ENCODE measurements at regions not wholly inside any gene's neighbourhood (a gene's known extent, or its start where the extent isn't known, plus 50 kb on each side); places are given as distances from the start of the nearest gene placed in this dataset.

DNA sequence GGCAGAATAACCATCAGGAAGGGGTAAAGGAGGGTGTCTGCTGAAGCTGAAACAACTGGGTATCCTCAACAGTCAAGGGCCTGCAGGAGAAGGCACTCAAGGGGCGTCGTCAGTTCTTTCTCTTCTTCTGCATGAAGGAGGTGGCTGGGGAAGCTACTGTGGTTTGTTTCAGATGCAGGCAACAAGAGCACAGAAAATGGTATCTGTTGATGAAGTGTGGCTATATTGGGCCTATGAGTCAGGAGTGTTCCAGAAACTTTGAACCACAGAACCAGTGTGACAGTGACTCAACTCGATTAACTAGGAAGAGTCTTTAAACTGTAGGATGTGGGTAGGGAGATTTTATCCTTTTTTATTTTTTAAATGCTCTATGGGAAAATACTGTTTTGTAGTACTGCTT is 686.3 kb downstream of the FGF9 start:
- no peak for DNase-seq

DNA sequence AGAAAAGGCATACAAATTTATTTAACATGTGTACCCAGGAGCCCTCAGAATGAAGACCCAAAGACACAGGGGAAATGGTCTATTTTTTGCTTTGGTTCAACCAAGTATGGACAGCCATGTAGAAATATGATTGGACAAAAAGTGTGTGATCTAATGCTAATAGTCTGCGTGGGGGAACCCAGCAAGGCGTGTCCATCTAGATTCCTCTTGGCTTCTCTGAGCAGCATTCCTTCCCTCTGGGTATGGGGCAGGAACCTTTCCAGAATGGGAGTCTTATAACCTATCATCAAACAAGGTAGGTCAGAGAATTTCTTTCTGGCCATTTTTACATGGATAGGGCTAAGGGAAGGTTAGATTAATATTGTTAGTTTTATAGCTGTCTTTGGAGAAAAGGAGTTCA is 698.2 kb downstream of the FGF9 start:
- no peak for DNase-seq

DNA sequence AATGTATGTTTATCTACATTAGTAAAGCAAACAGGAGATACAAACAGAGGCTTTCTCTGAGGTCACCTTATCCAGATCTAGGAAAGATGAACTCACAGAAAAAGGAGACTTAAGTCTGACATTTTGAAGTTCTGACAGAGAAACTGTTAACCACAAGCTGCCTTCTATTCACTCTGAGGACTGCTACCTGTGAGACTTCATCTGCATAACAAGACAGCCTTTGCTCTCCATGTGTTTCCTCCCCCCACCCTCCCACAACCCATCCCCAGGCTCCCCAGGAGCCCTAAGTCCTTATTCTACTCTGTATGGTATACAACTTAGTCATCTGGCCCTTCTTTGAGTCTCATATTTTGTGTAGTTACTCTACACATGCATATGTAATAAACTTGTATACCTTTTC is 699.0 kb downstream of the FGF9 start:
- DNase-seq: no peak

DNA sequence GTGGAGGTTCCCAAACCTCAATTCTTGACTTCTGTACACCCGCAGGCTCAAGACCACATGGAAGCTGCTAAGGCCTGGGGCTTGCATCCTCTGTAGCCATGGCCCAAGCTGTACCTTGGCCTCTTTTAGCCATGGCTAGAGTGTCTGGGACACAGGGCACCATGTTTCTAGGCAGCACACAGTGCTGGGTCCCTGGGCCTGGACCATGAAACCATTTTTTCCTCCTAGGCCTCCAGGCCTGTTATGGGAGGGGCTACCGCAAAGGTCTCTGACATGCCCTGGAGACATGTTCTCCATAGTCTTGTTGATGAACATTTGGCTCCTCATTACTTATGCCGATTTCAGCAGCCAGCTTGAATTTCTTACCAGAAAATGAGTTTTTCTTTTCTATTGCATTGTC is 701.4 kb downstream of the FGF9 start:
- no peak for DNase-seq

DNA sequence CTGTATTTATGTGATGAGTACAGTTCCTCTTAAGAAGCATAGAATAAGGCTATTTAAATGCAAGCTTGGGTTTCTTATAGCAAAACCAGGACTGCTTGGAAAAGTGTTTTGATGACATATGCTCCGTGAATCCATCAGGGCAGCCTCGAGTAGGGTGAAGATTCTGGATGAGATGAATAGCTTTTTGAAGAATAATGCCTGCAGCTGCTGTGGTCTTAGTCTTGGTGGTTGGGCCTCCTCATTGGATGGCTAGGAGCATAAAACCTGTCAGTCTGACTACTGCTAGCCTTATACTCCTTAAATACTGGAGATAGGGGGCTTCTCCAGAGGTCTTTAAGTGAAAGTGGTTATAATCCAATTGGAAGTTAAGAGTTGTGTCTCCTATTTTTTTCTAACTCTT is 704.3 kb downstream of the FGF9 start:
- DNase-seq: no peak

DNA sequence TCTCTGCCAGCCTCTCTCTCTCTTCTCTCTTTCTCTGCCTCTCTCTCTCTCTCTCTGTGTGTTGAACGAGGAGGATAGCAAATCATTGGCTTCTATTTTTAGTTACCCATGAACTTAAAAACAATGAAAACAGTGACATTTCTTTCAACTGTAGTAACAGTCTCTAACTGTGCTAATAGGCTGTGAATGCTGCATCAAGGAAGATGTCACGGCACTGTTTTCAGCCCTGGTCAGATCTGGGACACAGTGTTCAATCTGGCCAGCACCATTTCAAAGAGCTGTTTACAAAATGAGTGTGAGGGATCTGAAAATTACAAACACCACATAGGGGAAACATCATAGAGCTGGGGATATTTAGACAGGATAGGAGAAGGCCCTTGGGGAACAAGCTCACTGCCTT is 717.0 kb downstream of the FGF9 start:
- DNase-seq: no peak

DNA sequence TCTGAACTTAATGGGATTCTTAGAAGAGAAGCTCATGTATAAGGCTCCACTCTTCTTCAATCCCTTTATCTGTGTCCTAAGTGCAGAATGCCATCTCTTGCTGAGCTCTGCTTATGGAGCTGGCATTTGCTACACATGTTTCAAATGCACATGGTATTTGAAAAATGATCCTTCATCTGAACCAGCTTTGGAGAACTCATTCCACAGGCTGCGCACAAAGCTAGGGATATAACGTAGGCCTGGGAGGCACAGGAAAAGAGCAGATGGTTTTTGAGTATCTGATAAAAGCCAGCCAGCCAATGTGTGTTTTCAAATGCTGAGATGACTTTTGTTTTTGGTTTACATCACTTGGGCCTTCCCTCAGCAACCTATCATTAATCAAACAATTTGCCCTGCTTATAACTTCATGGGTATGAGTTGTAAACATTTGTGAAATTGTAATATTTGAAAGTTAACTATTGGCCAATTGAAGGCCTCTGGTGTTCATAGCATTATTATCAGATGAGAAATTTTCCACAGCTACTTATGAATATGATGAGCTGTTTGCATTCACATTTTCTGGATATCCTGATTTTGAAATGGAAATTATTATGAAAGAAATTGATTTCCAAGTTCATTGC is 729.0 kb downstream of the FGF9 start:
- DNase-seq: no peak

DNA sequence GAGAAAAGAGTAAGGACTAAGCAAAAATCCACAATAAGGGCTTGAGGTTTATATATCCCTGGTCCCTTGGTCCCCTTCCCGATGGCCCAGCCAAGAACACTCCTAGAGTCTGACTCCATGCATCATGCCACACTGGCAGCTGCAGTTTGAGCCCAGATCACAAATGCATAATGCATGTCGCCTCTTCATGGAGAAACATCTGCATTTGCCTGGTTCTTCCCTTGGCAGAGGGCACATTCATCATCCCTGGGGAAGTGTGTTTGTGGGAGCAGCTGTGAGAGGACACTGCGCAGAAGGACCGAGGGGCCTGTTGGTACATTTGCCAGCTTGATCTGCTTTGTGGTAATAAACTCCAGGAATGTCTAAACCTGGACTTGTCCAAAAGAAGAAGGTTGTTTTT is 731.8 kb downstream of the FGF9 start:
- no peak for DNase-seq

DNA sequence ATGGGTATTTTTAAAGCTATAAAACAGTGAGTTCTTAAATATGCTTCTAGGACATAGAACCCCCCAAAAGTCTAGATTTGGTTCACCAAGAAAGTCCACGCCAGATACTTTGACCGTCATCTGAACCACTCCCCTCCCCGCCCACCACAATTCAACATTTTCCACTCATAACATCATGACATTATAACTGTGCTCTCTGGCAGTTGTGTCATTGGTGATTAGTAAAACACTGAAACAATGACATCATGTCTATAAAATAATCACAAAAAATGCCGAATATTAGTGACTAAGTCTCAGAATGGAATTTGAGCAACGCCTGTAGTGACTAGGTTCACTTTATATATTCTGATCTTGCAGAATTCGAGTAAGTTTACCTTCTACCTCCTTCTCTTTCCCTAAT is 732.3 kb downstream of the FGF9 start:
- no peak for DNase-seq

DNA sequence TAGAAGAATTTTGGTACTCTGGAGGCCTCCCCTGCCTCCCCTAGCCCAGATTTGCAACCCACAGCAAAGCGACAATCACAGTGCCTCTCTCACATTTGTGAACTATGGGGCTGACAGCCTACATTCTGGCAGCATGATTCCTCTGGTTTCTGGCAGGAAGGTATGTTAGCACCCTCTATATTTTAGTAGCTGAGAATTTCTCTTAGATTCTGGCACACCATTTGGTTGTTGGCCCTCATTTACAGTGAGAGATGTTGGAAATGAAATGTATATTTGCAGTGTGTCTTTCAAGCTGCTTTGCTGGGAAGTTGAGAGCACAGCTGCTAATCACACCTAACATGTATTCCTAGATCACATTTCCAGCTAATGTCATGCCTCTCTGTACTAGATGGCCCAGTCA is 735.0 kb downstream of the FGF9 start:
- no peak for DNase-seq

DNA sequence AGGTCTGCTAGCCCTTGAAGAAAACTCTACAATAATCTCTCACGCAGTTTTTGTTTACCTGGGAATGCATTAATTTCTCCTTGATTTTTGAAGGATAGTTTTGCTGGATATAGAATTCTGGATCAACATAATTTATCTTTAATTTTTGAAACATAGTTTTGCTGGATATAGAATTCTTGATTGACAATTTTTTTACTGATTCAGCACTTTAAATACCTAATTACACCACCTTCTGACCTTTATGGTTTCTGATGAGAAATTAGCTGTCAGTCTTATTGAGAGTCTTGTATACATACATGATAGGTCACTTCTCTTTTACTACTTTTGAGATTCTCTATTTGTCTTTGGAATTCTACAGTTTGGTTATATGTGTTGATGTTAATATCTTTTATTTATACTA is 741.6 kb downstream of the FGF9 start:
- DNase-seq: no peak

DNA sequence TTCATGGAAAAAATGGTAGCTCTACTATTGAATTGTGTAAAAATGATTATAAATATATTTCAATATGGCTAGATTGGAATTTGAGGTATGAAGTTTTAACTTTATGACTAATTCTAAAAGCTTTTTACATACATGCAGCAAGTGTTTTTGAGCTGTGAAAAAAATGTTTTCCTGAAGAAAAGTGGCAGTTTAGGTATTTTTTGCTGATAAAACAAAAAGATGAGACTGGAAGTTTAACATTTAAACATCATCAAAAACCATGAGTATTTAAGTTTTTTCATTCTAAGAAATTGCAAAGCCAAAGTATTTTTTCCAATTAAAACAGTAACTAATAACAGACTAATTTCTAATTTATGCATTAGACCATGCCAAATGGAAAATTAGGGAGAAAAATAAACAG is 751.1 kb downstream of the FGF9 start:
- DNase-seq: no peak

DNA sequence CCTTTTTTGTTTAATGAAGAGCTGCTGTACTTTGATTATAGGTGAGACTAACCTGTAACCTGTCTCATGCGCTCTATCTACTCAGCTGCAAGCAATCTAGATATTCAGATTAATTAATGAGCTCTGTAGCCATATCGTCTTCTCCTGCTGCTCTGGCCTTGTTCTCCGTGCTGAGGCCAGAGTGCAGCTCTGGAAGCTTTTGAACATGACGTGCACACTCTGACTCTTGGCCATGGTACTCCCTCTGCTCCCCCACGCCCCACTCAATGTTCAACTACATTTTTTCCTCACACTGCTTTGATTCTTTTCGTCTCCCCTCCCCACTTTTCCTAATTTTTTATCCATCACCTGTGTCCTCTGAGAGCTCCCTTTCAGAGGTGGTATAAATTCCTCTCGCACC is 751.8 kb downstream of the FGF9 start:
- DNase-seq: no peak

DNA sequence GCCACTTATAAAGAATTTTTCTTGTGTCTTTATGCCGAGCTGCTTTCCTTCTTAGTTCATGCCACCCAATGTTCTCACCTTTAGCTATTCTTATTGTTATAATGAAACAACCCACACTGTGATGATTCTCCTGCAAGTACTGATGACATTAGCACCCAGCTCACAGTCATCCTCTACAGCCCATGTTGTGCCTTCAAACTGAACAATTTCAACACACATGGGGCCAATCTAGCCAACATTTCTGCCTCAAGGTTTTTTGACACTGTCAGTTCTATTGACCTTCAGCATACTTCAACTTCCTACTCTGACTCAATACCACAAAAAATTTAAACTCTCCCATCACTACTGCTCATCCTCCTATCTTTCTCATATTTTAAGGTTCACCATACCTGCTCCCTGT is 752.4 kb downstream of the FGF9 start:
- DNase-seq: no peak

DNA sequence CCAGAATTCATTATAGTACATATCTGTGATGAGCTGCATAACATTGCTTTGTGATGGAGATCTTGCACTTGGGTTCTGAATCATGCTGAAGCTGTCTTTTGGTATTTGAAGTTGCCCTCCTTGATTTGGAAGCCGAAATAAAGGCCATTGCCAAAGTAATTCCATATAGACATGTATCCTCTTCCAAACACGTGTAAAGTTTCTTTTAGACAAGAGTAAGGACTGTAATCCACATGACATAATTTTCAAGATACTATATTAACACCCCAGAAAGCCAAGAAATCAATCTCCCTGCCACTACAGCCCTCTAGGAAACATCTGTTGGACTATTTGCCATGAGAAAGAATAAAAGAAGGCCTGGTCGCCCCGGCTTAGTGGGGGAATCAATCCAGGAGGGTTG is 754.2 kb downstream of the FGF9 start:
- DNase-seq: no peak

DNA sequence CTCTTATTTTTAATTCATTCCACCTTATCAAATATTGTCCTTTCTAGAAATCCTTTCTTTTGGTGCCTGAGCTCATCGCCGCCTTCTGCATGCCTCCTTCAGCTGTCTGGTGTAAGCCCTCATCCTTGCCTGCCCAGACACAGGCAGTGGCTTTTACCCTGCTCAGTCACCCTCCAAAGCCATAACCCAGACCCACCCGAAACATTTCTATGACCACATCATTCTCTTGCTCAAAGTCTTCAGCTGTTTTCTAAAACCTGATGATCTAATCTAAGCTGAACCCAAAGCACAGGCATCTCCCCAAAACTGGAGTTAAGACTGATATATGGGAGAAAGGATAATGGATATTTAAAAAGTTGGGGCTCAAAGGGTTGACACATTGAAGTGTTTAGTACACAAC is 753.7 kb upstream of the SGCG start:
- no peak for DNase-seq

DNA sequence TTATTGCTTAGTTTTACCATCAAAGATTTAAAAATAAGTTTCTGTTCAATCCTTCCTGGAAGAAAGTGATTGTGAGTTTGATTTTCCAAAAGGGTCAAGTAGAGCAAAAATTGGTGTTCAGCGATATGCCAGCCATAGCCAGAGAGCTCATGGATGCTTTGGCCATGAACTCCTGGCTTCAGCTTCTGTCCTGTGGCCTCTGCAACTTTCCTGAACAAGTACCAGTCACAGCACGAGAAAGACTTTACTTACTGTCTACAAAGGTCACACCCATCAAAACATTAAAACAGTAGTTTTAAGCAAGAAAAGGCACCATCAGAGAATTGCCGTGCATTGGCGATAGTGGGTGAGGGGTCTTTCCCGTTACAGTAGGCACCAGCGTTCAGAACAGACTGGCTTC is 753.0 kb upstream of the SGCG start:
- DNase-seq: no peak

DNA sequence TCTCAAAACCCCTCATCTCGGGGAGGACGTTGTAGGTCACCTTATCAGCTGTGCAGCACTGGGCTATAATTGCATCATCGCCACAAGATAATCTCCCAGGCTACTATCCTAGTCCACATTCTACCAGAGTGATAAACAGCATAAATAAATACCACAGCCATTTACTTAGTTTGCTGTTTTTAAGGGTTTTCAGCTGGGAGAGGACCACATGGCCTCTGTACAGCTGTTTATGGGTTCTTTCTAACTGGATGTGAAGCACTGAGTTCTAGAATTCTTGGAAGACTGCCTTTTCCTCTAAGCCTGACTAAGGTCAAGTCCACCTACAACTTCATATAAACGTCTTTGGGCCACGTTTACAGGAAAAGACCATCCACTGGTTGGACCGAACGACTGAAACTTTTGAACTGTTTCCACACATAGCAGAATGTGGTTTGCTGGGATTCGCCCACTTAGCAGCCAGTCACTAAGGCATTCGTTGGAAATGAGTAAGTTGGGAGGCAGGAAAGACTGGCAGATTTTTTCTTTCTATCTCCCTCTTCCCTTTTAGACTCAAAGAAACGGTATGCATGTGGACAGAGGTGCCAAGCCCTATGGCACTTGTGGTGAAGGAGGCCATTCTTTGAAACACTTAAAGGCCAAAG is 752.5 kb upstream of the SGCG start:
- DNase-seq: no peak

DNA sequence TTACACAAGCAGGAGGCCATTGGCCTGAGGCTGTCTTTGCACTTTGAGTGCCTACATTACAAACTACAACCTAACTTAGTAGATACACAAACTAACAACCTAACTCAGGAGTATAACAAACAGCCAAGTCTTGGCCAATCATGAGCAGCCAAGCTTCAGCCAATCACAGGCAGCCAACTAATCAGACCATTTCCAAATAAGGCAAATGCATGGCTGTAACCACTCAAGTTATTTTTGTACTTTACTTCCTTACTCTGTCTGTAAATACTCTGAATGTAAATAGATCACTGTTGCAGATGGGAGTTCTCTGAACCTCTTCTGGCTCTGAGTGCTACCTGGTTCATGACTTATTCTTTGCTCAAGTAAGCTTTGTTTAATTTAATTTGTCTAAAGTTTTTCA is 748.1 kb upstream of the SGCG start:
- no peak for DNase-seq

DNA sequence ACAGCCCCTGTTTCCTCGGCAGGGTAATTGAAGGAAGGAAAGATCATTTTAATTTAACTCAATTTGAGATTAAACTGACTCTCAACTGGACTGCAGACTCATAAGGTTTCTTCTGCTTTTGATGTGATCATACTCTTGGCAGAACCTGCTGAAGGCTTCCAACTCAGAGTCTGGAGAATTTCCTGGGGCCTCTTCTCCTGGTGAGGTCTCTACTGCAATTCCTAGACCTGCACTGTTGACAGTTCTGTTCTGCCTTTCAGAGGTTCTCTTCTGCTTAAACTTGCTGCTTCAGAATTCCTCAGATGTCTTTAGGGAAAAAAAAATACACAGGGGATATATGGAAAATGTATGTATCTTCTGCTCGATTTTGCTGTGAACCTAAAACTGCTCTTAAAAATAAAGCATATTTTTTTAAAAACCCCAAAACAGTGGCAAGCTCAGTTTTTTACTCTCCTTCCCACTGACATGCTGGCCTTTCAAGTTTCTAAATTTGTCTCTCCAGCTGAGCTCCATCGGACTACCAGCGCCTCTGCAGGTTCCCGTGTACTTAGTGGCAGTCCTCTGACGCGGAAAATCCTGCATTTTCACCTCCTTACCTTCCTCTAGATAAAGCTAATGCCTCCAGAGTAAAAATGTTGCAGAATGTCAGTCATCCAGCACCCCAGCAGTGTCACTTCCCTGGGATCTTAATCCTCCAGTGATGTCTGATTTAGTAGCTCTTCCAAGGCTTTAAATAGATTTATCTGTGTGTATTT is 733.5 kb upstream of the SGCG start:
- DNase-seq: no peak

DNA sequence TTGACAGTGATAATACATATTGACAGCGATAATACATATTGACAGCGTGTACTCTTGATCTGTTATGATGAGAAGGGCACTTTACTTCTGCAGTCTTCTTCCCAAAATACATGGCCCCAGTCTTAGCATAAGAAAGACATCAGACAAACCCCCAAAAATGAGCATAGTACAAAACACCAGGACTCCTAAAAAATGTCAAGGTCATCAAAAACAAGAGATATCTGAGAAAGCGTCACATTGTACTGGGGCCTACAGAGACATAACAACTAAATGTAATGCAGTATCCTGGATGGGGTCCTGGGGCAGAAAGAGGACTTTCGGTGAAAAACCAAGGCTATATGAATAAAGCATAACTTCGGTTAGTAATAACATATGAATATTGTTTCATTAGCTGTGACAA is 731.5 kb upstream of the SGCG start:
- no peak for DNase-seq

DNA sequence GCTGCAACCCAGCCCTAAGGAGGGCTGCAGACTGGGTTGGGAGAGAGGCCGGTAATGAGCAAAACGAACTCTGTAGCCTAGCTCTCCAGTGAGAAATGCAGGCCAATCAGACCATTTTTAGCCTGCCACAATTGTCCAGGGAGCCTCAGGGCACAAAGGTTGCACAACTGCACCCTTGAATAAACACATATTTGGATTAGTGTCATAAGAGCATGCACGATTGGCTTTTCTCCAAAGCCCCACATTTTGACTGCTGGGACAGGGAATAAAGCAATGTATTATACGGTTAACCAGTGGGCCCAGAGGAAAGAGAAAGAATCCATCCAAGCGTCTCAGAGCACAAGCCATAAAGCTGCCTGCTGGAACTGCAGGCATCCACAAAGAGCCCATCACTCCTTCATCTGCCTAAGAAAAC is 729.4 kb upstream of the SGCG start:
- no peak for DNase-seq

DNA sequence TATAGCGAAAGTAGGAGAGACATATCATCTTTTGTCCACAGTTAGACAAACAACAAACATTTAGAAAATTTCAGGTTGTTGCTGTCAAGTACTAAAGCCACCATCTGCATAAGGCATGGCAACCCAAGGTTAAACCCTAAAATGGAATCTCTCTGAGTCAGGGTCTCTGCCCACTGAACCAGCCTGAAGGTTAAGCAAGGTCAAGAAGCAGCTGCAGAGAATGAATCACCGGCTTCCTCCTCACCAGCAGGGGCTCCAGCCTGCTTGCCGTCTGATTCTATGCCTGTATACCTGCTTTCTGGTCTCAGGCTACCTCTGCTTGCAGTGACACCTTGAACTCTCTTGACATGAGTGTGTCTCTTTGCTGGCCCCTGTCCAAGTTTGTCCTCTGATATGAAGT is 726.2 kb upstream of the SGCG start:
- peak; percentile 38 for DNase-seq

DNA sequence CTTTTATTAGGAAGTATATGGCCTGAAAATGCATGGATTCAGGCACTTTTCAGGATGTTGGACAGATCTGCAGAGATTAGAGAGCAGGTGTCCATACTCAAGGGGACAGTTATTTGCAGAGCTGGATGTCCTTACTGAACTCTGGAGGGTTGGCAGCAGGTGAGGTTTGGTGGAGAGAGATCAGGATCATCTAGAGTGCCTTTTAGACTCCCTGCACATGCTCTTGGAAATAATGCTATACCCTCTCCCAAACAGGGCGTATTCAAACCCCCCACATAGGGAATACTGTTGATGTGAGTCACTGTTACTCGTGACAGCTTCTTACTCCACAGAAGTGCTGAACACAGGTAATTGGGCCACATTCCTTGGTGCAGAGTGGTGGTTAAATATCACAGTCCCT is 725.7 kb upstream of the SGCG start:
- peak; percentile 38 for DNase-seq
